Fibroblast of pulmonary artery (primary cell): ENCODE measurements at regions not wholly inside any gene's neighbourhood (a gene's known extent, or its start where the extent isn't known, plus 50 kb on each side); places are given as distances from the start of the nearest gene placed in this dataset.
A peak's percentile ranks its signal among the peaks of the same experiment; 100 is the strongest.

Experiments used
- DNase-seq: peaks from one replicate; pipeline ENCODE4 v3.0.0-alpha.2; 2010; ENCODE audit warnings: low read depth
- H3K4me3 ChIP-seq: replicated peaks from 2 replicates; pipeline ENCODE4 v1.5.1; 2011; ENCODE audit warnings: low read depth, mild to moderate bottlenecking, control low read depth, low read length, moderate library complexity
- TF ChIP-seq, protein P1 (sequence below): IDR thresholded peaks from 2 replicates; pipeline ENCODE4 v1.5.1; 2011; ENCODE audit warnings: mild to moderate bottlenecking, control low read depth, low read length, inconsistent platforms; ENCODE audit errors: missing control alignments

- no peak overlapping the region for H3K4me3 ChIP-seq
- DNase-seq: no peak
- TF ChIP-seq, protein P1, sequence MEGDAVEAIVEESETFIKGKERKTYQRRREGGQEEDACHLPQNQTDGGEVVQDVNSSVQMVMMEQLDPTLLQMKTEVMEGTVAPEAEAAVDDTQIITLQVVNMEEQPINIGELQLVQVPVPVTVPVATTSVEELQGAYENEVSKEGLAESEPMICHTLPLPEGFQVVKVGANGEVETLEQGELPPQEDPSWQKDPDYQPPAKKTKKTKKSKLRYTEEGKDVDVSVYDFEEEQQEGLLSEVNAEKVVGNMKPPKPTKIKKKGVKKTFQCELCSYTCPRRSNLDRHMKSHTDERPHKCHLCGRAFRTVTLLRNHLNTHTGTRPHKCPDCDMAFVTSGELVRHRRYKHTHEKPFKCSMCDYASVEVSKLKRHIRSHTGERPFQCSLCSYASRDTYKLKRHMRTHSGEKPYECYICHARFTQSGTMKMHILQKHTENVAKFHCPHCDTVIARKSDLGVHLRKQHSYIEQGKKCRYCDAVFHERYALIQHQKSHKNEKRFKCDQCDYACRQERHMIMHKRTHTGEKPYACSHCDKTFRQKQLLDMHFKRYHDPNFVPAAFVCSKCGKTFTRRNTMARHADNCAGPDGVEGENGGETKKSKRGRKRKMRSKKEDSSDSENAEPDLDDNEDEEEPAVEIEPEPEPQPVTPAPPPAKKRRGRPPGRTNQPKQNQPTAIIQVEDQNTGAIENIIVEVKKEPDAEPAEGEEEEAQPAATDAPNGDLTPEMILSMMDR: no peak
Observed at GRCh38 chr12:75868501-75868900, 163.1 kb downstream of the PHLDA1 start.

GRCh38 chr12:75865315-75865714 lies 166.3 kb downstream of the PHLDA1 start:
- DNase-seq: no peak
- TF ChIP-seq, protein P1: no peak
- no peak overlapping the region for H3K4me3 ChIP-seq

GRCh38 chr12:75864161-75864560 lies 167.4 kb downstream of the PHLDA1 start:
- no peak for DNase-seq
- H3K4me3 ChIP-seq: no peak overlapping the region
- TF ChIP-seq, protein P1: no peak

DNA sequence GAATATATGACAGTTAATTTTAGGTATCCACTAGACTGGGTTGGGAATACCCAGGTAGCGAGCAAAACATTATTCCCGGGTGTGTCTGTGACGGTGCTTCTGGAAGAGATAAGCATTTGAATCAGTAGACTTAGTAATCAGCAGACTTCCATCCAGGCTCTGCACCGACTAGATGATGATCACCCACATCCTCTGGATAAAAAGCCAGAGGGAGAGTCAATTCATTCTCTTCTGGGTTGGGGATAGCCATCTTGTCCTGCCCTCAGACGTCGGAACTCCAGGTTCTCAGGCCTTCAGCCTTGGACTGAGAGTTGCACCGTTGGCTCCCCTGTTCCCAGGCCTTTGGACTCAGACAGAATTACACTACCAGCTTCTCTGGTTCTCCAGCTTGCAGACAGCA lies 168.0 kb downstream of the PHLDA1 start:
- TF ChIP-seq, protein P1: no peak
- H3K4me3 ChIP-seq: no peak overlapping the region
- no peak for DNase-seq

GRCh38 chr12:75862692-75863471 lies 168.7 kb downstream of the PHLDA1 start:
- no peak overlapping the region for H3K4me3 ChIP-seq
- DNase-seq: peak; percentile 60
- TF ChIP-seq, protein P1: no peak

- DNase-seq: no peak
- H3K4me3 ChIP-seq: no peak overlapping the region
- TF ChIP-seq, protein P1: no peak
Observed at GRCh38 chr12:75859868-75860267, 171.7 kb downstream of the PHLDA1 start.

- DNase-seq: peak; percentile 83
- H3K4me3 ChIP-seq: no peak overlapping the region
- TF ChIP-seq, protein P1: no peak
Observed at GRCh38 chr12:75856235-75856634, 175.3 kb downstream of the PHLDA1 start.
